Thyroid gland (tissue), 4 donors: ENCODE measurements at regions not wholly inside any gene's neighbourhood (a gene's known extent, or its start where the extent isn't known, plus 50 kb on each side); places are given as distances from the start of the nearest gene placed in this dataset.

Source experiments
- POLR2A ChIP-seq, 2 donors: fragments of 450-650 bp; IDR thresholded peaks; one replicate each; pipeline ENCODE4 v1.6.1; 2017; ENCODE audit warnings: antibody characterized with exemption in 2 of 2, mild to moderate bottlenecking in 2 of 2, moderate library complexity in 1 of 2
- TF ChIP-seq, protein P1 (sequence below), 6 experiments: fragments of 200-600 bp in 3 of 6; fragments of 450-650 bp in 3 of 6; sonication (generic) in 3 of 6; IDR thresholded peaks; one replicate each; pipeline ENCODE4 v1.5.1; 2016 to 2019; ENCODE audit warnings: antibody characterized with exemption in 6 of 6, mild to moderate bottlenecking in 2 of 6, inconsistent platforms in 1 of 6, moderate library complexity in 1 of 6

DNA sequence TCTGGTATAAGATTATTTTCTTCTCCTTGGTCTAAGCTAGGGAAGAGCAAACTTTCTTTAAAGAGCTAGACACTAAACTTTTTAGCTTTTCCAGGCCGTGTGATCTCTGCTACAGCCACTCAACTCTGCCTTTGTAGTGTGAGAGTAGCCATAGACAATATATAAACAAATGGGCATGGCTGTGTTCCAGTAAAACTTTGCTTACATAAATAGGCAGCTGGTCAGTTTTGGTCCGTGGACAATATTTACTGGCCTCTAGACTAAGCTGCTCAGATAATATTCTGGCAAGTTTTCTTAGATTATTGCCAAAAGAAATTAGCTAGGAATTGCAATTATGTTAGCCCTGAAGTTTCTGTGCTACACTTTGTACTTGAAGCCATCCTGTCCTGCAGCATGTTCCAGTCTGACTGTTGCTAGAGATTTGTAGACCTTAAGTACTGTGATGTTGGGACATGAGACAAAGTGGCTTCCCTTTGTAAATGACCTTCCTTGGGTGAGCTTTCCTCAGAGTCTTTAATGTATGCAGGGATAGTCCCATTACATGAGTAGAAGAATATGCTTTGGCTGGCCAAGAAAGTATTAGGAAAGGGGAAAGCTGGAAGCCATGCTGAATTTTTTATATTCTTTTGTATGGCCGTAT, 126.9 kb downstream of the SOX11 start:
- TF ChIP-seq, protein P1, sequence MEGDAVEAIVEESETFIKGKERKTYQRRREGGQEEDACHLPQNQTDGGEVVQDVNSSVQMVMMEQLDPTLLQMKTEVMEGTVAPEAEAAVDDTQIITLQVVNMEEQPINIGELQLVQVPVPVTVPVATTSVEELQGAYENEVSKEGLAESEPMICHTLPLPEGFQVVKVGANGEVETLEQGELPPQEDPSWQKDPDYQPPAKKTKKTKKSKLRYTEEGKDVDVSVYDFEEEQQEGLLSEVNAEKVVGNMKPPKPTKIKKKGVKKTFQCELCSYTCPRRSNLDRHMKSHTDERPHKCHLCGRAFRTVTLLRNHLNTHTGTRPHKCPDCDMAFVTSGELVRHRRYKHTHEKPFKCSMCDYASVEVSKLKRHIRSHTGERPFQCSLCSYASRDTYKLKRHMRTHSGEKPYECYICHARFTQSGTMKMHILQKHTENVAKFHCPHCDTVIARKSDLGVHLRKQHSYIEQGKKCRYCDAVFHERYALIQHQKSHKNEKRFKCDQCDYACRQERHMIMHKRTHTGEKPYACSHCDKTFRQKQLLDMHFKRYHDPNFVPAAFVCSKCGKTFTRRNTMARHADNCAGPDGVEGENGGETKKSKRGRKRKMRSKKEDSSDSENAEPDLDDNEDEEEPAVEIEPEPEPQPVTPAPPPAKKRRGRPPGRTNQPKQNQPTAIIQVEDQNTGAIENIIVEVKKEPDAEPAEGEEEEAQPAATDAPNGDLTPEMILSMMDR (IDR thresholded peaks at IDR 0.05), result no peak
- TF ChIP-seq POLR2A (IDR thresholded peaks at IDR 0.05), result no peak
